ENCODE measurements at regions not wholly inside any gene's neighbourhood (a gene's known extent, or its start where the extent isn't known, plus 50 kb on each side); places are given as distances from the start of the nearest gene placed in this dataset.

DNA sequence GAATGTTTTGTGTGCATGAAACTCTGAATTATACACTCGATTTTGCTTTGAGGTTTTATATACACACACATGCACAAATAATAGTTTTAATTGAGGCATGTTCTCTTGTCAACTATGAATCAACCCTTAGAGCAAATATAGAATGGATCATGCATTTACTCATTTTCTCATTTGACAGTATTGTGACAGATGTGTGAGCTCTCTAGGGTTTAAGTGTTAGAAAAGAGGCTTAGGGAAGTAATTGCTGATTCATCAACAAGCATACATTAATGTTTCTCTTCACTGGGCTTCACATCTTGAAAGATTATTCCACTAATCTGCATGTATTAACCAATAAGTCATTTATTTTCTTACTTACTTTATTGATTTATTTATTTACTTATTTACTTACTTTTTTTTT lies 1356.8 kb upstream of the ACO1 start (continued):
- TF ChIP-seq NFIC (IDR thresholded peaks at IDR 0.05; ENCODE audit: low read depth, low read length), result no peak

- intact Hi-C loops (cut with micrococcal nuclease; ENCODE audit: unreplicated experiment) (no loop called here), in situ Hi-C loops (cut with MboI) (no loop called here)
- Histone ChIP-seq H3K4me2 (ENCODE audit: control insufficient read depth, insufficient read depth) (no peak overlapping the region), H3K4me3 (no peak overlapping the region), H2AFZ (ENCODE audit: control insufficient read depth, low read depth, low read length) (no peak overlapping the region), H3K9ac (ENCODE audit: control insufficient read depth, insufficient read depth, low read length) (no peak overlapping the region), H3K9me3 (replicated peaks; ENCODE audit: control insufficient read depth, insufficient read depth, low read length) (no peaks in the 10 kb centered on the region), H3K36me3 (ENCODE audit: control insufficient read depth in 2 of 2, insufficient read depth in 2 of 2, low read length in 1 of 2) (no peaks in the 10 kb centered on the region), H3K4me1 (ENCODE audit: control insufficient read depth, insufficient read depth, low read length) (no peaks in the 10 kb centered on the region), H3K27me3 (replicated peaks in 1 of 2; ENCODE audit: control insufficient read depth in 2 of 2, insufficient read depth in 2 of 2, low read length in 1 of 2) (no peaks in the 10 kb centered on the region), H3K27ac (ENCODE audit: control insufficient read depth, insufficient read depth) (no peak overlapping the region), H4K20me1 (ENCODE audit: control insufficient read depth, insufficient read depth) (no peaks in the 10 kb centered on the region), H3K79me2 (ENCODE audit: control insufficient read depth, insufficient read depth, low read length) (no peaks in the 10 kb centered on the region)
- BruUV-seq (replicated peaks), result no TSS peak
- ChIA-PET POLR2A (interaction anchor here (0.7 kb wide), 1 partner anchor 363 kb away, joined by 3 read pairs; no protein-coding TSS in a partner anchor), CTCF (no interaction called here), RAD21 (ENCODE audit: unreplicated experiment) (no interaction called here), SMC1A (ENCODE audit: uncharacterized antibody, unreplicated experiment) (interaction anchor here (1.1 kb wide), 1 partner anchor 23 kb away, joined by 3 read pairs; no protein-coding TSS in a partner anchor)
- ATAC-seq, result no peak
- no peak for TF ChIP-seq SKIL (IDR thresholded peaks at IDR 0.05; ENCODE audit: low read depth, poor library complexity, severe bottlenecking)
- no peak for TF ChIP-seq ETV6 (conservative IDR thresholded peaks at IDR 0.05 in 1 of 2, IDR thresholded peaks at IDR 0.05 in 1 of 2; ENCODE audit: borderline replicate concordance in 1 of 2, low read depth in 1 of 2)
- DNase-seq (ENCODE audit: low read depth, low spot score), result no peak
- FAIRE-seq, result no peak
- WGBS (ENCODE audit: insufficient coverage, insufficient replicate concordance, low lambda C conversion rate, missing lambda C conversion rate), result 57% methylated on average over 8 of the region's 8 CpGs
Observed at GRCh38 chr9:31028137-31028536, 1356.3 kb upstream of the ACO1 start.
